Neural cell (in vitro differentiated cells): ENCODE measurements at regions not wholly inside any gene's neighbourhood (a gene's known extent, or its start where the extent isn't known, plus 50 kb on each side); places are given as distances from the start of the nearest gene placed in this dataset.

Experiments used
- CTCF ChIP-seq: fragments of 450-650 bp; IDR thresholded peaks from 2 replicates; pipeline ENCODE4 v1.5.1; 2014; ENCODE audit warnings: antibody characterized with exemption, mild to moderate bottlenecking, moderate library complexity; ENCODE audit not compliant: poor library complexity, severe bottlenecking
- EZH2 ChIP-seq: fragments of 200-600, 300-800 bp; shearing (Covaris generic), sonication (generic); IDR thresholded peaks from 2 replicates; pipeline ENCODE4 v1.6.1; 2014; ENCODE audit warnings: antibody characterized with exemption, low read length, borderline replicate concordance, mild to moderate bottlenecking; ENCODE audit not compliant: insufficient read depth, poor library complexity, severe bottlenecking
- MXI1 ChIP-seq: fragments of 450-650 bp; conservative IDR thresholded peaks from 2 replicates; pipeline ENCODE4 v1.6.1; 2014; ENCODE audit warnings: antibody characterized with exemption, mild to moderate bottlenecking; ENCODE audit not compliant: poor library complexity, severe bottlenecking
- POLR2AphosphoS5 ChIP-seq: IDR thresholded peaks from 2 replicates; pipeline ENCODE4 v1.6.1; 2012
- RAD21 ChIP-seq: fragments of 450-650 bp; conservative IDR thresholded peaks from 2 replicates; pipeline ENCODE4 v1.6.1; 2014; ENCODE audit warnings: antibody characterized with exemption, mild to moderate bottlenecking, moderate library complexity
- TAF1 ChIP-seq: IDR thresholded peaks from 2 replicates; pipeline ENCODE4 v1.6.1; 2012; ENCODE audit warnings: low read depth

- TF ChIP-seq CTCF (no peak), MXI1 (no peak), TAF1 (no peak), EZH2 (no peak), RAD21 (no peak), POLR2AphosphoS5 (no peak)
Observed at GRCh38 chr2:12205086-12205485, 458.7 kb downstream of the LPIN1 start.
